Fibroblast of pulmonary artery (primary cell): ENCODE measurements at regions not wholly inside any gene's neighbourhood (a gene's known extent, or its start where the extent isn't known, plus 50 kb on each side); places are given as distances from the start of the nearest gene placed in this dataset.

Source experiments
- DNase-seq: peaks from one replicate; pipeline ENCODE4 v3.0.0-alpha.2; 2010; ENCODE audit warnings: low read depth
- H3K4me3 ChIP-seq: replicated peaks from 2 replicates; pipeline ENCODE4 v1.5.1; 2011; ENCODE audit warnings: low read depth, mild to moderate bottlenecking, control low read depth, low read length, moderate library complexity
- TF ChIP-seq, protein P1 (sequence below): IDR thresholded peaks from 2 replicates; pipeline ENCODE4 v1.5.1; 2011; ENCODE audit warnings: mild to moderate bottlenecking, control low read depth, low read length, inconsistent platforms; ENCODE audit errors: missing control alignments

DNA sequence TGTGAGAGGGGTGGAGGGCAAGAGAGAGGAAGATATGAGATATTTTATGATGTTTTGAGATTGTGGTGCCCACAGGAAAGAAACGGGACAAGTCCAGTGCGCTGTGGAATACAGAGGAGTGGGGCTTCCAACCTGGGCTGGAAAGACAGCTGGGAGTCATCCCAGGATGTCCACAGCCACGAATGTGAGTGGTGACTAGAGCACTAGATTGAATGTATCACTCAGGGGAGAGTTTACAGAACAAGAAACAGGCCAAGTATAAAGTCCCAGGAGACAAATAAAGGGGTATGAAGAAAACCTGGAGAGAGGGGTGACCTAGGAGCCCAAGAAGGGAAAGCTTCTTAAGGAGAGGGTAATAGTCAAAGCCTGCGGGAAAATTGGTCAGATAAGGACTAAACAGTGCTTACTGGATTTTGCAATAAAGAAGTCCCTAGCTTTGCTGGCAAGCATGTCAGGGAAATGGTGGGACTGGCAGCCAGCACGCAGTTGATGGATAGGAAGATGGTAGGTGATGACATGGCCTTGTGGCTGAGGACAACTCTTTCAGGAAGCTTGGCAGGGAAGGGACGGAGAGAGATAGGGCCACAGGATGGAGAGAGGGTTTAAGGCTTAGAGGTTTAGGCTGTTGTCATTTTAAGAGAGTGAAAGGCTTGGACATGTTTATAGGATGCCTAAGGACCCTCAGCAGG lies 114.5 kb downstream of the AXIN2 start:
- no peak for DNase-seq
- no peak overlapping the region for H3K4me3 ChIP-seq
- TF ChIP-seq, protein P1, sequence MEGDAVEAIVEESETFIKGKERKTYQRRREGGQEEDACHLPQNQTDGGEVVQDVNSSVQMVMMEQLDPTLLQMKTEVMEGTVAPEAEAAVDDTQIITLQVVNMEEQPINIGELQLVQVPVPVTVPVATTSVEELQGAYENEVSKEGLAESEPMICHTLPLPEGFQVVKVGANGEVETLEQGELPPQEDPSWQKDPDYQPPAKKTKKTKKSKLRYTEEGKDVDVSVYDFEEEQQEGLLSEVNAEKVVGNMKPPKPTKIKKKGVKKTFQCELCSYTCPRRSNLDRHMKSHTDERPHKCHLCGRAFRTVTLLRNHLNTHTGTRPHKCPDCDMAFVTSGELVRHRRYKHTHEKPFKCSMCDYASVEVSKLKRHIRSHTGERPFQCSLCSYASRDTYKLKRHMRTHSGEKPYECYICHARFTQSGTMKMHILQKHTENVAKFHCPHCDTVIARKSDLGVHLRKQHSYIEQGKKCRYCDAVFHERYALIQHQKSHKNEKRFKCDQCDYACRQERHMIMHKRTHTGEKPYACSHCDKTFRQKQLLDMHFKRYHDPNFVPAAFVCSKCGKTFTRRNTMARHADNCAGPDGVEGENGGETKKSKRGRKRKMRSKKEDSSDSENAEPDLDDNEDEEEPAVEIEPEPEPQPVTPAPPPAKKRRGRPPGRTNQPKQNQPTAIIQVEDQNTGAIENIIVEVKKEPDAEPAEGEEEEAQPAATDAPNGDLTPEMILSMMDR: no peak

DNA sequence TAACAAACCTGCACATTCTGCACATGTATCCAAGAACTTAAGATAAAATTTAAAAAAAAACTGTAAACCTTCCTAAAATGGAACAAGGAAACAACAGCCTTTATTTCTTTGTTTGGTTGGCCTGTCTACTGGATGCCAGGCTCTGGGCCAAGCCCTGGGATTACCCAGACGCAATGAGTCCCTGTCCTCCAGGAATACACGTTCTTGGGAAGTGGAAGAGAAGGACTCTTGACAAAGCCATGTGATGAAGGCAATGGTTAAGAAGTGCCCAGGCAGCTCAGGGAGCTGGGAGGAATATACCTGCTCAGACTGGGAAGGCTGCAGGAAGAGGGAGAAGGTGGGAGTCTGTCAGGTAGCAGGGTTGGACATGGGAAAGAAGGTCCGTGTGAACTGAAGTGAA lies 115.4 kb downstream of the AXIN2 start:
- DNase-seq: no peak
- TF ChIP-seq, protein P1: no peak
- H3K4me3 ChIP-seq: no peak overlapping the region

DNA sequence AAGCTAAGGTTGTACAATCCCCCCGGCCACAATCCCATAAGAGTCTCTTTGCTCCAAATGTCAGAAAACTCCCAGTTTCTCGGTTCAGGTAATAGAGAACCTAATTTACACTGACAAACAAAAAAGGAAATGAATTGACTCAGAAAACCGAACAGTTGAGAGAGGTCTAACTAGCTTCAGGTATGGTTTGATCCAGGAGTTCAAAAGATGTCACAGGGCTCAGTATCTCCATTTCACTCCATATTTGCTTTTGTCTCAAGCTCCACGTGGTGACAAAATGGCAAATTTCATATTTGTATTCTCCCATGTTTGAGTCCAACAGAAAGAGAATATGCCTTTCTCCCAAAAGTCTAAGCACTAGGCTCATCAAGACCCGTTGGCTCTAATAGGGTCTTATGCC lies 117.4 kb downstream of the AXIN2 start:
- H3K4me3 ChIP-seq: no peak overlapping the region
- DNase-seq: no peak
- TF ChIP-seq, protein P1: no peak

DNA sequence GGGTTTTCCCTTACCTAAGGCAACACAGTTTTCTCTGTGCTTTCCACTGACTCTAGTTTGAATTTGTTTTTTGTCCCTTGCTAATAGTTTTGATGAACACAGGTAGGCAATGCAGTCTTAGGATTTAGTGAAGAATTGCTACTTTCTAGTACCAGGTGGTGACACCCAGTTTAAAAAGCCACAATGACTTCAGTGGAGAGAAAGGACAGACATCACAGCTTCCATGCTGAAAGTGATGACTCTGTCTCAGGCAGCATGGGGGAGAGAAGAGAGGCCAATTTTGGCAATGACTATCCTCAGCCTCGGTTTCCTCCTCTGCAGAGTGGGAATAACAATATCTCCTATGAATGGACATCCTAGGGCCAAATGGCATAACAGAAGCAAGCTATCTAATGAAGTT lies 118.8 kb downstream of the AXIN2 start:
- DNase-seq: no peak
- H3K4me3 ChIP-seq: no peak overlapping the region
- TF ChIP-seq, protein P1: no peak

- no peak for DNase-seq
- TF ChIP-seq, protein P1: no peak
- H3K4me3 ChIP-seq: no peak overlapping the region
Observed at GRCh38 chr17:65442250-65442649, 119.2 kb downstream of the AXIN2 start.

GRCh38 chr17:65441053-65441605 lies 120.3 kb downstream of the AXIN2 start:
- TF ChIP-seq, protein P1: no peak
- no peak for DNase-seq
- no peak overlapping the region for H3K4me3 ChIP-seq
